Calu3 (cell line): ENCODE measurements at regions not wholly inside any gene's neighbourhood (a gene's known extent, or its start where the extent isn't known, plus 50 kb on each side); places are given as distances from the start of the nearest gene placed in this dataset.

Experiments
- BruUV-seq: library from RNA; stranded (reverse); fragments of 400-500 nt; replicated peaks from 2 replicates; lab custom pipeline; 2021; lab: Mats Ljungman, UMichigan
- CTCF ChIA-PET: fragments of 300-600 bp; sonication (Branson Sonifier 250); formaldehyde crosslinking; loops from one replicate; lab custom pipeline; 2022; ENCODE audit warnings: antibody characterized with exemption; lab: Charles Lee
- DNase-seq: peaks from one replicate; pipeline ENCODE4 v3.0.0; 2022
- H3K27ac Mint-ChIP-seq: one replicate; pipeline ENCODE4 v1.8.0; 2022; ENCODE audit warnings: mixed read lengths; ENCODE audit not compliant: unreplicated experiment
- H3K27me3 Mint-ChIP-seq: one replicate; pipeline ENCODE4 v1.8.0; 2022; ENCODE audit warnings: mixed read lengths; ENCODE audit not compliant: unreplicated experiment
- H3K36me3 Mint-ChIP-seq: one replicate; pipeline ENCODE4 v1.8.0; 2022; ENCODE audit warnings: mild to moderate bottlenecking, moderate library complexity, mixed read lengths; ENCODE audit not compliant: insufficient read depth, unreplicated experiment
- H3K4me1 Mint-ChIP-seq: one replicate; pipeline ENCODE4 v1.8.0; 2022; ENCODE audit warnings: mild to moderate bottlenecking, low read depth, mixed read lengths; ENCODE audit not compliant: unreplicated experiment
- H3K4me3 Mint-ChIP-seq: one replicate; pipeline ENCODE4 v1.8.0; 2022; ENCODE audit warnings: mild to moderate bottlenecking, low read depth, moderate library complexity, mixed read lengths; ENCODE audit not compliant: unreplicated experiment
- H3K9me3 Mint-ChIP-seq: one replicate; pipeline ENCODE4 v1.8.0; 2022; ENCODE audit warnings: low read depth, mixed read lengths; ENCODE audit not compliant: unreplicated experiment
- intact Hi-C: fragments of 100-400 bp; cut with micrococcal nuclease; formaldehyde crosslinking; loops from one replicate; pipeline ENCODE4 v1.10.0; 2022; ENCODE audit not compliant: unreplicated experiment
- TF ChIP-seq, protein P1 (sequence below): fragments of 200-600 bp; IDR thresholded peaks from one replicate; pipeline ENCODE4 v1.8.0; 2022; ENCODE audit warnings: antibody characterized with exemption; ENCODE audit not compliant: unreplicated experiment

DNA sequence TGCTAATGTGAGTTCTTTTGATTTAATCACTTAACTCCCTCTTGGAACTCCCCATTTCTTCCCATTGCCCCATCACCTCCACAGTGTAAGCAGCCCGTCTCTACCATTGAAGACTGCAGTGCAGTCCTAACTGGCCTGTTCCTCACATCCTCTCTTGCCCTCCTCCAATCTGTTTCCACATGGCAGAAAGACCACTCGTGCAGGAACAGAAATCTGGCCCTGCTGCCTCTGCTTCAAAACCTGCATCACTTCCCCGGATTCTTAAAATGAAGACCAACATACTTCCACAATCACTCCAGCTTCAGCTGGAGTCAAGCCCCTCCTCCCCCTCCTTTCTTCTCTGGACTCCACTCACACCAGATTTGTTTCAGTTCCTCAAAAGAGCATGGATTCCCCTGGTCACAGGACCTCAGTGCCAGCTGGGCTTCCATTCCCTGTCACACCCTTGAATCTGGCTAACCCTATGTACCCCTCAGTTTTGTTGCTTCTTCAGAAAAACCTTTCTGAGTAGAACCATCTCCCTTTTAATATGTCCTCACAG, 802.3 kb downstream of the MAFB start:
- no TSS peak for BruUV-seq
- H3K4me1 Mint-ChIP-seq, result no peaks in the 10 kb centered on the region
- CTCF ChIA-PET, result no interaction called here

GRCh38 chr20:39885975-39886649, 802.9 kb downstream of the MAFB start:
- no peak overlapping the region for H3K4me3 Mint-ChIP-seq

More for the DNA sequence above, 802.3 kb downstream of the MAFB start:
- Mint-ChIP-seq H3K4me3 (no peak overlapping the region), H3K27me3 (no peaks in the 10 kb centered on the region), H3K9me3 (peaks cover 7% of the 10 kb centered on the region), H3K36me3 (no peaks in the 10 kb centered on the region), H3K27ac (no peak overlapping the region)
- intact Hi-C loops, result loop anchor here (10.0 kb wide), 1 partner anchor 772 kb away; no protein-coding TSS in a partner anchor
- DNase-seq, result no peak
- TF ChIP-seq, protein P1, sequence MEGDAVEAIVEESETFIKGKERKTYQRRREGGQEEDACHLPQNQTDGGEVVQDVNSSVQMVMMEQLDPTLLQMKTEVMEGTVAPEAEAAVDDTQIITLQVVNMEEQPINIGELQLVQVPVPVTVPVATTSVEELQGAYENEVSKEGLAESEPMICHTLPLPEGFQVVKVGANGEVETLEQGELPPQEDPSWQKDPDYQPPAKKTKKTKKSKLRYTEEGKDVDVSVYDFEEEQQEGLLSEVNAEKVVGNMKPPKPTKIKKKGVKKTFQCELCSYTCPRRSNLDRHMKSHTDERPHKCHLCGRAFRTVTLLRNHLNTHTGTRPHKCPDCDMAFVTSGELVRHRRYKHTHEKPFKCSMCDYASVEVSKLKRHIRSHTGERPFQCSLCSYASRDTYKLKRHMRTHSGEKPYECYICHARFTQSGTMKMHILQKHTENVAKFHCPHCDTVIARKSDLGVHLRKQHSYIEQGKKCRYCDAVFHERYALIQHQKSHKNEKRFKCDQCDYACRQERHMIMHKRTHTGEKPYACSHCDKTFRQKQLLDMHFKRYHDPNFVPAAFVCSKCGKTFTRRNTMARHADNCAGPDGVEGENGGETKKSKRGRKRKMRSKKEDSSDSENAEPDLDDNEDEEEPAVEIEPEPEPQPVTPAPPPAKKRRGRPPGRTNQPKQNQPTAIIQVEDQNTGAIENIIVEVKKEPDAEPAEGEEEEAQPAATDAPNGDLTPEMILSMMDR, result no peak

DNA sequence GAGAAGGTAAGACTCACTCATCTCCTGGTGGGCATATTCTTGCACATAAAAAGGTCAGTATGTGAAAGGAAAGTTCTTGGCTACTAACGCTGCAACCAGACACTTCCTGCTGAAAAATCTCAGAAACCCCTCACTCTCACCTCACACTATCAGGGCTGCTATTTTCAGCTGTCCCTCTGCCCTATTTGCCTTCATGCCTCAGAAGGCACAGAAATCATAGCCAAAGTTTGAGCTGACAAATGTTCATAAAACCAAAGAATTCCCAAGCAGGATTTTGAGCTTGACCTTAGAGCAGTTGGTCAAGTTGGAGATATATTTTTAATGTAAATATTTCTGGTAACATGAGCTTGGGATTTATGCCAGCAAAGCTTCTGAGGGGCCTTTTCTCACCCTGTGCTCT, 806.2 kb downstream of the MAFB start:
- intact Hi-C loops, result loop anchor here (10.0 kb wide), 1 partner anchor 768 kb away; no protein-coding TSS in a partner anchor
- Mint-ChIP-seq H3K36me3 (no peaks in the 10 kb centered on the region), H3K27ac (no peak overlapping the region), H3K4me1 (no peaks in the 10 kb centered on the region), H3K9me3 (peaks cover 10% of the 10 kb centered on the region), H3K4me3 (no peak overlapping the region), H3K27me3 (no peaks in the 10 kb centered on the region)
- TF ChIP-seq, protein P1, result no peak
- BruUV-seq, result no TSS peak
- CTCF ChIA-PET, result no interaction called here
- DNase-seq, result no peak

More at GRCh38 chr20:39885975-39886649, 802.9 kb downstream of the MAFB start:
- DNase-seq, result peak; percentile 16
- CTCF ChIA-PET, result interaction anchor here (0.6 kb wide), 1 partner anchor 676 kb away, joined by 4 read pairs; no protein-coding TSS in a partner anchor
- Mint-ChIP-seq H3K27me3 (no peaks in the 10 kb centered on the region), H3K4me1 (no peaks in the 10 kb centered on the region), H3K36me3 (no peaks in the 10 kb centered on the region), H3K9me3 (peaks cover 7% of the 10 kb centered on the region), H3K27ac (no peak overlapping the region)
- TF ChIP-seq, protein P1, result peak; percentile 13
- intact Hi-C loops, result loop anchor here (10.0 kb wide), 1 partner anchor 771 kb away; no protein-coding TSS in a partner anchor
- BruUV-seq, result no TSS peak

DNA sequence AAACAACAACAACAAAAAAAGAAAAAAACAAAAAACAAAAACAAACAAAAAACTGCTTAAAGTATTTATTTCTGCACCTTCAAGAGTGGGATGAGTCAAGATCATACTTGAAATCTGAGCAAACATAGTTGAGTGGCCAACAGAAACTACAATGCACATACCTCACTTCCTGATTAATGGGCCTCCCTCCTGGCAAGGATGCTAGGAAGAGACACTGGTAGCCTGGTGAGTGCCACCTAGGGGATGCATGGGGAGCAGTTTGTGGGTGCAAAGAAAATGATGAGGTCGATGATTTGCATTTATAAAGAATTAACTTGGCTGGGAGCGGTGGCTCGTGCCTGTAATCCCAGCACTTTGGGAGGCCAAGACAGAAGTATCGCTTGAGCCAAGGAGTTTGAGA, 808.1 kb downstream of the MAFB start:
- peaks cover 6% of the 10 kb centered on the region for H3K9me3 Mint-ChIP-seq
- no peaks in the 10 kb centered on the region for H3K4me1 Mint-ChIP-seq
- DNase-seq, result no peak
- TF ChIP-seq, protein P1, result no peak
- no TSS peak for BruUV-seq
- no peak overlapping the region for H3K4me3 Mint-ChIP-seq
- no peaks in the 10 kb centered on the region for H3K27me3 Mint-ChIP-seq
- no peak overlapping the region for H3K27ac Mint-ChIP-seq
- intact Hi-C loops, result loop anchor here (10.0 kb wide), 1 partner anchor 766 kb away; no protein-coding TSS in a partner anchor
- CTCF ChIA-PET, result no interaction called here
- H3K36me3 Mint-ChIP-seq, result no peaks in the 10 kb centered on the region
